H9 (cell line): ENCODE measurements at regions not wholly inside any gene's neighbourhood (a gene's known extent, or its start where the extent isn't known, plus 50 kb on each side); places are given as distances from the start of the nearest gene placed in this dataset.

Experiments
- DNase-seq: peaks from one replicate; pipeline ENCODE4 v3.0.0-alpha.2; 2017
- H2AFZ ChIP-seq: one replicate; pipeline ENCODE4 v1.6.1; 2013; ENCODE audit warnings: mild to moderate bottlenecking, low read length, control low read depth, moderate library complexity
- H2AK5ac ChIP-seq: 2 replicates; pipeline ENCODE4 v1.6.1; 2013; ENCODE audit warnings: low read length, control low read depth, mixed read lengths; ENCODE audit not compliant: insufficient read length
- H2BK120ac ChIP-seq: one replicate; pipeline ENCODE4 v1.6.1; 2013; ENCODE audit warnings: low read depth, mild to moderate bottlenecking, low read length, control low read depth, inconsistent platforms; ENCODE audit not compliant: poor library complexity, severe bottlenecking
- H2BK12ac ChIP-seq: 2 replicates; pipeline ENCODE4 v1.6.1; 2013; ENCODE audit warnings: low read length, control low read depth, mixed read lengths, low read depth; ENCODE audit not compliant: insufficient read length
- H2BK15ac ChIP-seq: 2 replicates; pipeline ENCODE4 v1.6.1; 2013; ENCODE audit warnings: low read depth, low read length, control low read depth
- H2BK20ac ChIP-seq: one replicate; pipeline ENCODE4 v1.6.1; 2013; ENCODE audit warnings: low read depth, mild to moderate bottlenecking, low read length, control low read depth, inconsistent platforms; ENCODE audit not compliant: poor library complexity, severe bottlenecking
- H2BK5ac ChIP-seq: 2 replicates; pipeline ENCODE4 v1.6.1; 2013; ENCODE audit warnings: low read length, control low read depth, mixed read lengths; ENCODE audit not compliant: insufficient read length
- H3K14ac ChIP-seq: 2 replicates; pipeline ENCODE4 v1.6.1; 2013; ENCODE audit warnings: low read length, control low read depth; ENCODE audit not compliant: insufficient read depth
- H3K18ac ChIP-seq: 2 replicates; pipeline ENCODE4 v1.6.1; 2013; ENCODE audit warnings: low read depth, mild to moderate bottlenecking, mixed read lengths, low read length, control low read depth; ENCODE audit not compliant: insufficient read length
- H3K23ac ChIP-seq: 2 replicates; pipeline ENCODE4 v1.6.1; 2013; ENCODE audit warnings: low read length, control low read depth, mixed read lengths, low read depth; ENCODE audit not compliant: insufficient read length
- H3K23me2 ChIP-seq: 2 replicates; pipeline ENCODE4 v1.6.1; 2013; ENCODE audit warnings: low read depth, mild to moderate bottlenecking, mixed read lengths, low read length, control low read depth; ENCODE audit not compliant: insufficient read length, poor library complexity, severe bottlenecking
- H3K27ac ChIP-seq: 2 replicates; pipeline ENCODE4 v1.5.1; 2013; ENCODE audit warnings: low read length, control low read depth, mixed read lengths, low read depth; ENCODE audit not compliant: insufficient read length
- H3K27me3 ChIP-seq: 2 replicates; pipeline ENCODE4 v1.6.1; 2013; ENCODE audit warnings: low read length, control low read depth, inconsistent platforms; ENCODE audit not compliant: insufficient read depth
- H3K4ac ChIP-seq: 2 replicates; pipeline ENCODE4 v1.6.1; 2013; ENCODE audit warnings: low read depth, mild to moderate bottlenecking, control low read depth, inconsistent platforms, low read length, moderate library complexity
- H3K4me1 ChIP-seq: 2 replicates; pipeline ENCODE4 v1.6.1; 2013; ENCODE audit warnings: low read length, control low read depth, inconsistent platforms; ENCODE audit not compliant: insufficient read depth
- H3K4me2 ChIP-seq: 2 replicates; pipeline ENCODE4 v1.6.1; 2013; ENCODE audit warnings: low read length, control low read depth, mixed read lengths; ENCODE audit not compliant: insufficient read length, insufficient read depth
- H3K56ac ChIP-seq: 2 replicates; pipeline ENCODE4 v1.6.1; 2013; ENCODE audit warnings: low read depth, mild to moderate bottlenecking, mixed read lengths, low read length, control low read depth; ENCODE audit not compliant: insufficient read length
- H3K79me1 ChIP-seq: 2 replicates; pipeline ENCODE4 v1.6.1; 2013; ENCODE audit warnings: low read depth, mild to moderate bottlenecking, moderate library complexity, low read length, control low read depth, inconsistent platforms; ENCODE audit not compliant: insufficient read depth, poor library complexity, severe bottlenecking
- H3K79me2 ChIP-seq: 2 replicates; pipeline ENCODE4 v1.6.1; 2013; ENCODE audit warnings: low read length, control low read depth, inconsistent platforms; ENCODE audit not compliant: insufficient read depth
- H3K9ac ChIP-seq: 2 replicates; pipeline ENCODE4 v1.6.1; 2013; ENCODE audit warnings: low read length, control low read depth, mixed read lengths; ENCODE audit not compliant: insufficient read length; ENCODE audit errors: extremely low read depth
- H3K9me3 ChIP-seq: one replicate; pipeline ENCODE4 v1.6.1; 2013; ENCODE audit warnings: low read depth, low read length, inconsistent platforms; ENCODE audit not compliant: control insufficient read depth
- H3T11ph ChIP-seq: one replicate; pipeline ENCODE4 v1.6.1; 2013; ENCODE audit warnings: mild to moderate bottlenecking, low read length, control low read depth, inconsistent platforms
- H4K20me1 ChIP-seq: one replicate; pipeline ENCODE4 v1.6.1; 2013; ENCODE audit not compliant: control insufficient read depth, insufficient read length, insufficient read depth
- H4K5ac ChIP-seq: 2 replicates; pipeline ENCODE4 v1.6.1; 2013; ENCODE audit warnings: low read depth, mild to moderate bottlenecking, mixed read lengths, low read length, control low read depth; ENCODE audit not compliant: insufficient read length
- H4K8ac ChIP-seq: replicated peaks from 2 replicates; pipeline ENCODE4 v1.6.1; 2013; ENCODE audit warnings: low read length, control low read depth, mixed read lengths, low read depth; ENCODE audit not compliant: insufficient read length
- H4K91ac ChIP-seq: 2 replicates; pipeline ENCODE4 v1.6.1; 2013; ENCODE audit warnings: low read depth, mild to moderate bottlenecking, moderate library complexity, mixed read lengths, low read length, control low read depth; ENCODE audit not compliant: insufficient read length
- H3K27ac Mint-ChIP-seq, 3 experiments: 2 replicates in 2 of 3; 3 replicates in 1 of 3; pipeline ENCODE4 v1.8.0; 2020 to 2021; ENCODE audit warnings: mixed read lengths in 3 of 3, mild to moderate bottlenecking in 1 of 3, moderate library complexity in 1 of 3
- H3K27me3 Mint-ChIP-seq: 2 replicates; pipeline ENCODE4 v1.8.0; 2021; ENCODE audit warnings: low read depth, mild to moderate bottlenecking, moderate library complexity, mixed read lengths
- H3K36me3 Mint-ChIP-seq, 3 experiments: 2 replicates in 2 of 3; 3 replicates in 1 of 3; pipeline ENCODE4 v1.8.0; 2020 to 2021; ENCODE audit warnings: low read depth in 3 of 3, mixed read lengths in 3 of 3; ENCODE audit not compliant: insufficient read depth in 1 of 3
- H3K4me1 Mint-ChIP-seq, 2 experiments: 2 replicates each; pipeline ENCODE4 v1.8.0; 2020; ENCODE audit warnings: mixed read lengths in 2 of 2
- H3K4me3 Mint-ChIP-seq, 2 experiments: 2 replicates in 1 of 2; 3 replicates in 1 of 2; pipeline ENCODE4 v1.8.0; 2020 to 2021; ENCODE audit warnings: mild to moderate bottlenecking in 2 of 2, mixed read lengths in 2 of 2, moderate library complexity in 1 of 2
- H3K9me3 Mint-ChIP-seq, 2 experiments: 2 replicates in 1 of 2; 3 replicates in 1 of 2; pipeline ENCODE4 v1.8.0; 2020; ENCODE audit warnings: mild to moderate bottlenecking in 2 of 2, mixed read lengths in 2 of 2, moderate library complexity in 1 of 2
- CTCF ChIP-seq: fragments of 200-600 bp; sonication (generic); conservative IDR thresholded peaks from 3 replicates; pipeline ENCODE4 v1.8.0; 2021; ENCODE audit warnings: antibody characterized with exemption, mild to moderate bottlenecking
- WGBS: extraction: QIAGEN DNeasy Blood & Tissue Kit; methylation state at CpG from one replicate; pipeline ENCODE4 v1.1.7; 2013; ENCODE audit warnings: missing lambda C conversion rate, low lambda C conversion rate, mixed read lengths; ENCODE audit not compliant: insufficient read length; ENCODE audit errors: extremely low coverage; 5-methylcytosine and 5-hydroxymethylcytosine counted together

- peaks cover 5% of the 10 kb centered on the region; the same call in 1 of the 2 replicates for H3K27me3 Mint-ChIP-seq
- Histone ChIP-seq H4K8ac (no peak overlapping the region), H2AFZ (no peak overlapping the region), H3K4me1 (no peaks in the 10 kb centered on the region; the same call in 1 of the 2 replicates), H3K79me1 (no peaks in the 10 kb centered on the region), H2BK5ac (no peak overlapping the region), H4K20me1 (no peaks in the 10 kb centered on the region), H3K4ac (no peak overlapping the region), H3K9me3 (no peaks in the 10 kb centered on the region), H3K79me2 (no peaks in the 10 kb centered on the region), H2BK120ac (no peak overlapping the region), H3K4me2 (no peak overlapping the region), H3K56ac (no peak overlapping the region), H3K18ac (no peak overlapping the region), H3T11ph (no peak overlapping the region), H2BK20ac (no peak overlapping the region), H4K5ac (no peak overlapping the region), H4K91ac (no peak overlapping the region), H3K14ac (no peak overlapping the region), H3K27me3 (no peaks in the 10 kb centered on the region), H2AK5ac (no peak overlapping the region), H3K23me2 (no peaks in the 10 kb centered on the region), H2BK15ac (no peak overlapping the region), H3K23ac (no peak overlapping the region), H3K9ac (no peak overlapping the region), H3K27ac (no peak overlapping the region), H2BK12ac (no peak overlapping the region)
- peaks cover 10 to 11% of the 10 kb centered on the region in 2 experiments for H3K4me1 Mint-ChIP-seq
- H3K9me3 Mint-ChIP-seq = peaks cover 4 to 6% of the 10 kb centered on the region in 2 experiments; a peak in 3 of 5 replicates
- H3K36me3 Mint-ChIP-seq = peaks cover 0 to 4% (median 0%) of the 10 kb centered on the region in 3 experiments; a peak in 3 of 7 replicates
- no peak for DNase-seq
- no peak overlapping the region for H3K4me3 Mint-ChIP-seq
- TF ChIP-seq CTCF = no peak
- WGBS = no CpG with 5 or more reads among the region's 3 CpGs
- H3K27ac Mint-ChIP-seq = no peak overlapping the region
These were observed 897.9 kb upstream of the AUTS2 start for GRCh38 chr7:68700414-68700813.
